Naive thymus-derived CD8-positive, alpha-beta T cell (primary cell): ENCODE measurements at regions not wholly inside any gene's neighbourhood (a gene's known extent, or its start where the extent isn't known, plus 50 kb on each side); places are given as distances from the start of the nearest gene placed in this dataset.

ENCODE experiments used
- ATAC-seq, 2 donors: fragments of 150-1000 bp; cut with Tn5 transposase in 1 of 2; sonication (Bioruptor Pico), chemical (Tn5 transposase) in 1 of 2; 1 replicate in 1 of 2; 2 replicates in 1 of 2; pipeline ENCODE4 v1.10.0; 2021; ENCODE audit warnings: mild to moderate bottlenecking in 2 of 2, moderate library complexity in 2 of 2
- POLR2A ChIA-PET: fragments of 350-600 bp; sonication (Branson Sonifier 250); formaldehyde crosslinking; loops from one replicate; lab custom pipeline; 2021; ENCODE audit warnings: antibody characterized with exemption; lab: Charles Lee
- DNase-seq, 10 donors: peaks; one replicate each; pipeline versions ENCODE4 v3.0.0 to v3.0.0-alpha.2; 2020 to 2022
- H3K27ac Mint-ChIP-seq, 10 donors: one replicate each; pipeline ENCODE4 v1.8.0; 2020 to 2022; ENCODE audit warnings: mild to moderate bottlenecking in 10 of 10, mixed read lengths in 10 of 10, moderate library complexity in 4 of 10, inconsistent platforms in 1 of 10
- H3K27me3 Mint-ChIP-seq, 5 donors: one replicate each; pipeline ENCODE4 v1.8.0; 2021 to 2022; ENCODE audit warnings: mixed read lengths in 5 of 5
- H3K36me3 Mint-ChIP-seq, 3 donors: one replicate each; pipeline ENCODE4 v1.8.0; 2020 to 2022; ENCODE audit warnings: mixed read lengths in 3 of 3, mild to moderate bottlenecking in 2 of 3, inconsistent platforms in 1 of 3
- H3K4me1 Mint-ChIP-seq, 4 donors: one replicate each; pipeline ENCODE4 v1.8.0; 2021 to 2022; ENCODE audit warnings: mixed read lengths in 4 of 4
- H3K4me3 Mint-ChIP-seq, 10 donors: one replicate each; pipeline ENCODE4 v1.8.0; 2020 to 2022; ENCODE audit warnings: mild to moderate bottlenecking in 10 of 10, mixed read lengths in 10 of 10, moderate library complexity in 6 of 10, inconsistent platforms in 1 of 10
- H3K9me3 Mint-ChIP-seq, 9 donors: one replicate each; pipeline ENCODE4 v1.8.0; 2020 to 2022; ENCODE audit warnings: mixed read lengths in 9 of 9, mild to moderate bottlenecking in 3 of 9, inconsistent platforms in 1 of 9, moderate library complexity in 1 of 9

DNA sequence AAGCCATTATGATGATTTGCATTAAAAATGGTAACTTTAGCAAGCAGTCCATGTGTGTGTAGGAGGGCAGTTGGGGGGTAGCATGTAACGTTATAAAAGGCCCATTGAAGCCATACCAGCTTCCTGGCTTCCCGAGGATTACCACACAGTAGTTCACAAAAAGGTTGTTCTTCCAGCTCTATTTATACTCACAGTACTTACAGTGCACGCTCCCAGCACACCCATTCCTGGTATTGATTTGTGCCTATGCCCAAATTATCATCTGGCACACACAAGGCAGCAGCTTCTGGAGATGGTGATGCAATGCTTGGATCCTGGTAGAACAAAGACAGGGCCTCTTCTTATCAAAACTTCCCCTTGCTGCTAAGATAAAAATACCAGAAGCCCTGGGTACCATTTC is 436.8 kb downstream of the HAO1 start:
- no peaks in the 10 kb centered on the region for H3K4me1 Mint-ChIP-seq
- no peaks in the 10 kb centered on the region for H3K27me3 Mint-ChIP-seq
- POLR2A ChIA-PET: no interaction called here
- H3K4me3 Mint-ChIP-seq: no peak overlapping the region
- DNase-seq (no peak), ATAC-seq (no peak)
- peaks cover 0 to 10% (median 2%) of the 10 kb centered on the region in 9 donors for H3K9me3 Mint-ChIP-seq
- no peaks in the 10 kb centered on the region for H3K36me3 Mint-ChIP-seq
- no peak overlapping the region for H3K27ac Mint-ChIP-seq

DNA sequence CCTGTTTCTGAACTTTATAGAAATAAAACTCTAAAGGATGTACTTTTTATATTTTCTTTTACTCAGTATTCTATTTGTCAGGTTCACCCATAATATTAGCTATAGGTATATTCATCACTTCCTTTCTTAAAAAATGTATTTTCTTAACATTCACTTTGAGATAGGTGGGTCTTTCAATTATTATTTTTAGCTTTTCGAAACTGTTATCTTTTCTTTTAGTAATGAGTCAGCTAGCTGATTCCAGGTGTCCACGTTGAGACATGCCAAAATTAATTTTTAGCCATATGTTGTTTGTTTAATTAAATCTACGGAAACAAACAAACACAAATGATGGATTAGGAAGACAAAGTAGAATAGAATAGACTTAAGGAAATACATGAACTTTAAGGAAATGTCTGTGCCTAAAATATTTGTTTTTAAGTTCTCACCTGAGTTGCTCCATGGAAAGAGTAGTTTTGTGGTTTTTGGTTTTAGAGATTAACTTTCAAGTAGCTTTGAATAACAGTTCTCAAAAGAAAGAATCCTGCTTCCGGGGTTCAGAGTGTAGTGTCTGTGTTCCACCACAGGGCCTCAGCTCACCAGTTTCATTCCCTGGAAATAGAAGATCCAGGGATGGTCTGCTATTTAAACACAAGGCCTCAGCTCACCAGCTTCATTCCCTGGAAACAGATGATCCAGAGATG is 435.0 kb downstream of the HAO1 start:
- Mint-ChIP-seq H3K27me3 (no peaks in the 10 kb centered on the region), H3K27ac (no peak overlapping the region), H3K9me3 (peaks cover 0 to 9% (median 2%) of the 10 kb centered on the region in 9 donors), H3K4me1 (no peaks in the 10 kb centered on the region), H3K36me3 (no peaks in the 10 kb centered on the region), H3K4me3 (no peak overlapping the region)
- ATAC-seq: no peak
- DNase-seq: no peak
- POLR2A ChIA-PET: no interaction called here

DNA sequence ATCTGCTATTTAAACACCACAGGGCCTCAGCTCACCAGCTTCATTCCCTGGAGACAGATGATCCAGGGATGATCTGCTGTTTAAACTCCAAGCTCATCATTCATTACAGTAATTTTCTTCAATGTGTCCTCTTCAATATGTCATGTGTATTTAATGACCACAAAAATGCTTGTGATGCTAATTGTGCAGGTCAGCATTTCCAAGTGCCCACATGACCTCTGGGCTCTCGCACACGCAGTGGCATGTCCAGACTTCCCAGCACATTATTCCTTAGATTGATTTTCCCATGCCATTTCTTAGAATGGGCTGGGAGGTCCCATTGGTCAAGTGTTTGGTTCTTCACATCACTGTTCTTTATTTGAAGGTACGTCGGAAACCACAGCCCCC is 434.4 kb downstream of the HAO1 start:
- H3K27ac Mint-ChIP-seq: no peak overlapping the region
- POLR2A ChIA-PET: no interaction called here
- H3K4me1 Mint-ChIP-seq: no peaks in the 10 kb centered on the region
- H3K36me3 Mint-ChIP-seq: no peaks in the 10 kb centered on the region
- H3K4me3 Mint-ChIP-seq: no peak overlapping the region
- no peak for DNase-seq
- H3K9me3 Mint-ChIP-seq: peaks cover 0 to 9% (median 2%) of the 10 kb centered on the region in 9 donors
- ATAC-seq: no peak
- no peaks in the 10 kb centered on the region for H3K27me3 Mint-ChIP-seq

DNA sequence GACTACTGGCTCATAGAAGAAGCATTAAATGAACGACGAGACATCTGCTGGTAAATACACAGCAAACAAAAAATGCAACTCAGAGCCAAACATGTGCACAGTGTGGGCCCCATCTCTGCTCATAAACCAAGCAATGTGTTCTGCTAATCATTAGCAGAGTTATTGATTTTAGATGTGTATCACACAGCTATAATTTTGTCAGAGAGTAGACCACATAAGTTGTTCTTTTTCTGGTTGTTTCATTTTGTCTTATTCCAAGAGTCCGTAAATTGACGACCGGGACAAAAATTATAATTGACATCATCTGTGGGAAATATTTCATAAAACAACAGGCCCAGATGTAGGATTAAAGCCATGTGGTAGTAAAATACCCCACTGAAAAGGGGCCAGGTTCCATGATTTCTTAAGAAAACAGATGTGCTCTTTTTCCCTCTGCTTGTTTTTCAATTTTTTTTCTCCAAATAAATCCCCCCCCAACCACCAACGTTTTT is 423.6 kb downstream of the HAO1 start:
- H3K4me3 Mint-ChIP-seq: no peak overlapping the region
- H3K27me3 Mint-ChIP-seq: no peaks in the 10 kb centered on the region
- no peaks in the 10 kb centered on the region for H3K36me3 Mint-ChIP-seq
- POLR2A ChIA-PET: no interaction called here
- no peak overlapping the region for H3K27ac Mint-ChIP-seq
- no peak for ATAC-seq
- no peaks in the 10 kb centered on the region for H3K4me1 Mint-ChIP-seq
- no peak for DNase-seq
- peaks cover 0 to 16% (median 0%) of the 10 kb centered on the region in 9 donors for H3K9me3 Mint-ChIP-seq

DNA sequence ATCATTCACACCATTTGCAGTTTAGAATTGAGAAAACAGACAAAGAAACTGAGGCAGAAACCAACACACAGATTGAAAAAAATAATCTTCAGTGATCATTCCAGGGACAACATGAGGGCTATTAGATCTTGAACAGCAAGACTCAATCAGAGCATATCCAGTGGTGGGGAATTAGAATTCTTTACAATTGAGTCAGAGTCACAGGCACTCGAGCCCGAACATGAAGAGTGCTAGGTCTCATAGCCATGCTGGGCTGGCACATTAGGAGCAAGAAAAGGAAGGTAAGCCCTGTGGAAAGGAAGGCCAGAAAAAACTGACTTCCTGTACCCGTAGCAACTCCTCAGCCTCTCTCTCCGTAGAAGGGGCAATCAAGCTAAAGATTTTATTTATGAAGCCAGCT is 419.9 kb downstream of the HAO1 start:
- Mint-ChIP-seq H3K4me1 (no peaks in the 10 kb centered on the region), H3K27me3 (no peaks in the 10 kb centered on the region), H3K9me3 (peaks cover 0 to 16% (median 0%) of the 10 kb centered on the region in 9 donors), H3K4me3 (no peak overlapping the region), H3K27ac (no peak overlapping the region), H3K36me3 (no peaks in the 10 kb centered on the region)
- no peak for ATAC-seq
- POLR2A ChIA-PET: no interaction called here
- DNase-seq: no peak

DNA sequence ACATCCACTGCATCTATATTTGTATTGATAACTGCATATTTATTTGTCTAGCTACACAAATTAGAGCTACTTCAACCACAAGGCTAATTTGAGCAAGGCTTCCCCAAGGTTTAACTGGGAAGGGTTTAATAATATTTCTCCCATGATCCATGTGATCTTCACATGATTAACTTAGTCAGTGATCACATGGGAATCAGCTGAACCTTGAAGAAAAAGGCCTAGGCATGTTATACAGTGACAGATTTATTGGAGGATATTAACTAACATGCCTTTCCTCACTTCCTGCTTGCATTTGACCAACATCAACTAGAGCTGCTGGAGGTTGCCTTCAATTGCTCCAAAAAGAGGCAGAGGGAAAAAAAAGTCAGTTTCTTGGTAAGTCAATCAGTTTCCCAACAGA is 417.0 kb downstream of the HAO1 start:
- POLR2A ChIA-PET: no interaction called here

DNA sequence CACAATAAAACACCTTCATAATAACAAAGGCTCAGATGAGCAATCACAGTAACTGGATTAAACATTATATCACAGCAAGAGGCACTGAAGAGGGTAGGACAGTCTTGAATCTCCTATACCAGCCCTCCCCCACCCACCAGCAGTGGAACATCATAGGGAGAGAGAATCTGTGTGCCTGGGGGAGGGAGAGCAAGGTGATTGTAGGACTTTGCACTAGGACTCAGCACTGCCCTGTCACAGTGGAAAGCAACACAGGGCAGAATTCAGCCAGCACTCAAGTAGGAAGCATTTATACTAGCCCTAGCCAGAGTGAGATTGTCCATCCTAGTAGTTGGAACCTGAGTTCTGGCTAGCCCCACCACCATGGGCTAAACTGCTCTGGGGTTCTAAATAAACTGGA is 400.2 kb downstream of the HAO1 start:
- ATAC-seq (no peak), DNase-seq (no peak)
- H3K4me1 Mint-ChIP-seq: no peaks in the 10 kb centered on the region
- H3K27ac Mint-ChIP-seq: no peak overlapping the region
- no peaks in the 10 kb centered on the region for H3K36me3 Mint-ChIP-seq
- POLR2A ChIA-PET: no interaction called here
- no peak overlapping the region for H3K4me3 Mint-ChIP-seq
- H3K27me3 Mint-ChIP-seq: no peaks in the 10 kb centered on the region
- H3K9me3 Mint-ChIP-seq: peaks cover 0 to 10% (median 7%) of the 10 kb centered on the region in 9 donors

More for the DNA sequence above, 417.0 kb downstream of the HAO1 start:
- H3K4me3 Mint-ChIP-seq: no peak overlapping the region
- DNase-seq (no peak), ATAC-seq (no peak)
- H3K36me3 Mint-ChIP-seq: peaks cover 0 to 11% (median 0%) of the 10 kb centered on the region in 3 donors
- H3K27me3 Mint-ChIP-seq: no peaks in the 10 kb centered on the region
- H3K4me1 Mint-ChIP-seq: no peaks in the 10 kb centered on the region
- peaks cover 2 to 25% (median 6%) of the 10 kb centered on the region in 9 donors for H3K9me3 Mint-ChIP-seq
- H3K27ac Mint-ChIP-seq: no peak overlapping the region

DNA sequence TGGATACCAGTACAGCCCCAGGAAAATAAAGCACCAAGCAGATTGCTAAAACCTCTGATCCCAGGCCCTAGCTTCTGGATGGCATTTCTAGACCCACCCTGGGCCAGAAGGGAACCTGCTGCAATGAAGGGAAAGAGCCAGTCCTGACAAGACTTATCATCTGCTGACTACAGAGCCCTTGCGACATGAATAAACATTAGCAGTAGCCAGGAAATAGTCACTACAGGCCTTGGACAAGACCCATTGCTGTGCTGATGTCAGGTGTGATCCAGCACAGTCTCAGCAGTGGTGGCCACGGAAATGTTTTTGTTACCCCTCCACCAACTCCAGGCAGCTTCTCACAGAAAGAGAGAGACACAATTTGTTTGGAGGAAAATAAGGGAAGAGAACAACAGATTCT is 399.3 kb downstream of the HAO1 start:
- H3K4me1 Mint-ChIP-seq: no peaks in the 10 kb centered on the region
- no peak overlapping the region for H3K4me3 Mint-ChIP-seq
- H3K27ac Mint-ChIP-seq: no peak overlapping the region
- DNase-seq (no peak), ATAC-seq (no peak)
- peaks cover 0 to 14% (median 7%) of the 10 kb centered on the region in 9 donors for H3K9me3 Mint-ChIP-seq
- POLR2A ChIA-PET: no interaction called here
- H3K36me3 Mint-ChIP-seq: no peaks in the 10 kb centered on the region
- no peaks in the 10 kb centered on the region for H3K27me3 Mint-ChIP-seq

DNA sequence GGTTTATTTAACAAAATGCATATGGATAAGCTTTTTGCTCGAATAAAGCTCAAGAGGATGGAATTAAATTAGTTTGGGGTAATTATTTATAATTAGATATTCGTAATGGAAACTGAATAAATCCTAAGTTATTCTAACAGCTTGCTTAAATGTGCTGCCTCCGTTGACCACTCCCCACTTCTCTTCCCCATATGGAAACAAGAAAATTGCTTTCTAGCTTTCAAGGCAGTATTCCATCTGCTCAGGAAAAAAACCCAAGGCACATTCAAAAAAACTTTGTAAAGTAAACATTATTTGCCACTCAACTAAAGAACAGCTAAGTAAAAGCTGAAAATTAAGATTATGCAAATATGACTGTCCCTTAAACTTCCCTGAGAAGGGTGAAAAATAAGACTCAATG is 369.2 kb downstream of the HAO1 start:
- Mint-ChIP-seq H3K4me1 (no peaks in the 10 kb centered on the region), H3K9me3 (peaks cover 0 to 7% (median 0%) of the 10 kb centered on the region in 9 donors), H3K36me3 (no peaks in the 10 kb centered on the region), H3K27me3 (no peaks in the 10 kb centered on the region), H3K4me3 (no peak overlapping the region), H3K27ac (no peak overlapping the region)
- DNase-seq: no peak
- ATAC-seq: no peak
- POLR2A ChIA-PET: no interaction called here

DNA sequence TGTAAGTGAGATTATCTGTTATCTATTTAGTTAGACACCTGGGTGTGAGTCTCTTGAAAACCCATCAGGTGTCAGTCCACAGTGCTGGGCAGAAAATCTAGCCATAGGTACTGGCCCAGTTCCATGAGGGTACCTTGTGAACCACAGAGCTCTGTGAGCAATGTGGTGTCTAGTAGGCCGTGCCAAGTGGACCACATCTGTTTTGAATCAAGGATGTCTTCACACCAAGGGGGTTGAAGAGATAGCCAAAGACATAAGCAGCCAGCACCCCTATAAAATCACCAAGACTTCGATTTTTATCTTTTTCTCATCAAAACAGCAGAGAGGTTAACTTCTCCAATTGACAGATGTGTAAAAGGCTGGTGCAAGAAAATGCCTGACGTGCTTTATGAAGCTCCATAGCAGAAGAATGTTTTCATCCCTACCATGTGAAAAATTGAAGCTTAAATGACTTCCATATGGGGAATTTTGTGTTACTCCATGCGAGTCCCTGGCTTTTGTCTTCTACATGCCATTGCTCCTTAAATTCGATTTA is 368.7 kb downstream of the HAO1 start:
- Mint-ChIP-seq H3K27ac (no peak overlapping the region), H3K9me3 (peaks cover 0 to 10% (median 0%) of the 10 kb centered on the region in 9 donors), H3K36me3 (no peaks in the 10 kb centered on the region), H3K4me3 (no peak overlapping the region), H3K27me3 (no peaks in the 10 kb centered on the region), H3K4me1 (no peaks in the 10 kb centered on the region)
- no peak for DNase-seq
- ATAC-seq: no peak
- POLR2A ChIA-PET: no interaction called here

DNA sequence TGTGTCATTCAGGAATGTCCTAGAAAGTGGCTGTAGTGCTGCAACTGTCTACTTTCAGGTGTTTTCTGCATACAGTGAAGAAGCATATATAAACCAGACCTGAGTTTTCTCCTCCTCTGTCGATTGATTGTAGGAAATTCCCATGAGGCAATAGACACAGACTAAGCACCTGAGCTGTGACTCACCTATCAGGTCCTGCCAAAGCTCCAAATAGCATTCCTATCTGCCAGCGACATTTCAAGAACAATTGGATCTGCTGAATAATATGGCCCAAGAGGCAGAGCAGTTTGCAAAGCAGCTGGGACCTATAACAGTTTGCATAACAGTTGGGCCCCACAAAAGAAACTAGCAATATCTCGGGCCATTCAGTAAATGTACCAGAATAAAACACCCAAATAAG is 360.4 kb downstream of the HAO1 start:
- POLR2A ChIA-PET: no interaction called here
- peaks cover 0 to 3% (median 0%) of the 10 kb centered on the region in 5 donors for H3K27me3 Mint-ChIP-seq
- DNase-seq (no peak), ATAC-seq (no peak)
- peaks cover 0 to 20% (median 5%) of the 10 kb centered on the region in 9 donors for H3K9me3 Mint-ChIP-seq
- H3K27ac Mint-ChIP-seq: no peak overlapping the region
- H3K4me3 Mint-ChIP-seq: no peak overlapping the region
- no peaks in the 10 kb centered on the region for H3K4me1 Mint-ChIP-seq
- H3K36me3 Mint-ChIP-seq: no peaks in the 10 kb centered on the region

DNA sequence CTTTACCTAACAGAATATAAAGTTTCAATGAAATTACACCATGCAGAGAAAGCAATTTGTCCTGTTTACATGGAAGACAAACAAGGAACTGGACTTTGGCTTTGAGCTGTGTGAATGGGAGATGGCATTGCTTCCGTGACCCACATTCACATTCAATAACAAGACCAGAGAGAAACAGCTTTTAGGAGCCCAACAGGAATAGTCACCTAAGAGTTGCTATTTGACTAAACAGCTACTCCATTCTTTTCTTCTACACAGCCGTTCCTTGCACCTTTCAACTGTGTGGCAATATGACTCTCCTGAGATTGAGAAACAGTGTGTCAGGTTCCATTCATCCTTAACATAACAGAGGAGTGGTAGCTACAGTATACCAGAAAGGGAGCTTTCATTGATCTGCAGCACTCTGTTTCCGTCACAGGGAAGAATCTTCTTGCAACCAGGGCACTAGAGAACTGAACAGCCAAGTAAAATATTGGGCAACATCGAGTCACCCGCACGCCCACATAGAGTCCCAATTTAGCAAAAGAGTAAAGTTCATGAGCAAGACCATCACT is 355.1 kb downstream of the HAO1 start:
- Mint-ChIP-seq H3K36me3 (no peaks in the 10 kb centered on the region), H3K4me3 (no peak overlapping the region), H3K27me3 (peaks cover 0 to 3% (median 0%) of the 10 kb centered on the region in 5 donors), H3K9me3 (peaks cover 0 to 25% (median 2%) of the 10 kb centered on the region in 9 donors), H3K27ac (no peak overlapping the region), H3K4me1 (no peaks in the 10 kb centered on the region)
- no peak for DNase-seq
- no peak for ATAC-seq
- POLR2A ChIA-PET: no interaction called here

DNA sequence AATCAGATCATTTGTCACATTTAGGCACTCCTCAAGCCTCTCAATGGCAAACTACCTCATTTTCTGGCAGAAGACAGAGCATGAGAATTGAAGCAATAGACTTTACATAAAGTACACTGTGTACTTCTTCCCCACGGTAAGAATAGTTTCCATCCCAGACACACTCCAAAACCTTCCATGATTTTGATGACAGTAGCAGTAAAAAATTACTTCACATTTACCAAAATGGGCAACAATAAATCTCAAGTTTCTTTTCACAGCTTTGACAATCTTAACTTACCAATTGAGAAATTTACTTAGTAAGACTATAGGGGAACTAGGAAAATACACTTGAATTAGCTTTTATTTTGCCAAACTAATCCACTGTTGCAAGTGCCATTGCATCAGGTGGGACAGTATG is 353.8 kb downstream of the HAO1 start:
- no peak overlapping the region for H3K4me3 Mint-ChIP-seq
- H3K27ac Mint-ChIP-seq: no peak overlapping the region
- ATAC-seq (no peak), DNase-seq (no peak)
- H3K4me1 Mint-ChIP-seq: no peaks in the 10 kb centered on the region
- H3K36me3 Mint-ChIP-seq: no peaks in the 10 kb centered on the region
- POLR2A ChIA-PET: no interaction called here
- H3K9me3 Mint-ChIP-seq: peaks cover 0 to 25% (median 2%) of the 10 kb centered on the region in 9 donors
- H3K27me3 Mint-ChIP-seq: peaks cover 0 to 3% (median 0%) of the 10 kb centered on the region in 5 donors
